ENCODE measurements at regions not wholly inside any gene's neighbourhood (a gene's known extent, or its start where the extent isn't known, plus 50 kb on each side); places are given as distances from the start of the nearest gene placed in this dataset.

- H3K4me3 ChIP-seq (ENCODE audit: low read depth, low read length) = no peak overlapping the region
- POLR2A ChIA-PET = no interaction called here
- no peak overlapping the region for H3K27ac ChIP-seq (ENCODE audit: low read depth, low read length)
- peaks cover 23% of the 10 kb centered on the region for H3K9me3 ChIP-seq (ENCODE audit: control insufficient read depth, insufficient read depth, low read length)
- no peak for DNase-seq (ENCODE audit: low read depth, low spot score)
- H3K27me3 ChIP-seq (ENCODE audit: control insufficient read depth, insufficient read depth, low read length) = no peaks in the 10 kb centered on the region
- CTCF ChIA-PET = no interaction called here
- no peak for TF ChIP-seq CTCF (IDR thresholded peaks at IDR 0.05; ENCODE audit: low read depth, low read length)
Observed at GRCh38 chr15:66938114-66938830, 127.1 kb upstream of the SMAD3 start.

DNA sequence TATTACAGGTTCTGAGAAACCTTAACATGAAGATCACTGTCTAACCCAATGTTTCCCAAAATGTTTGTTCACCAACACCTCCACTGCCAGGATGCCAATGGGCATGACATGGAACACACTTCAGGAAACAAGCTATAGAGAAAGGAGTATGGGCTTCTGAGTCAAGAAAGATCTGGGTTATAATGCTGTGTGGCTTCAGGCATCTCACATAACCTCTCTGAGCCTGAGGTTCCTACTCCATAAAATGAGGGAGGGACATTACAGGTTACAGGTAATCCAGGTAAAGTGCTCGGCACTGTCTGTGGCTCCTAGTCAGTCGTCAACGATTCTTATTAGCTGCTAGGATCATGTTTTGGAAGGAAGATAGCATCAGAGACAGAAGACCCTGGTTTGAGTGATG lies 126.4 kb upstream of the SMAD3 start:
- no peak for TF ChIP-seq CTCF (IDR thresholded peaks at IDR 0.05; ENCODE audit: low read depth, low read length)
- CTCF ChIA-PET = no interaction called here
- H3K9me3 ChIP-seq (ENCODE audit: control insufficient read depth, insufficient read depth, low read length) = peaks cover 18% of the 10 kb centered on the region
- POLR2A ChIA-PET = interaction anchor here (1.0 kb wide), 1 partner anchor 147 kb away, joined by 3 read pairs; no protein-coding TSS in a partner anchor
- H3K27ac ChIP-seq (ENCODE audit: low read depth, low read length) = no peak overlapping the region
- H3K4me3 ChIP-seq (ENCODE audit: low read depth, low read length) = no peak overlapping the region
- H3K27me3 ChIP-seq (ENCODE audit: control insufficient read depth, insufficient read depth, low read length) = no peaks in the 10 kb centered on the region
- DNase-seq (ENCODE audit: low read depth, low spot score) = no peak

GRCh38 chr15:66939451-66940023 lies 125.9 kb upstream of the SMAD3 start:
- no peak overlapping the region for H3K27ac ChIP-seq (ENCODE audit: low read depth, low read length)
- POLR2A ChIA-PET = interaction anchor here (1.0 to 1.7 kb wide), 2 partner anchors 56 to 147 kb away, joined by 3 read pairs; no protein-coding TSS in a partner anchor
- no peak overlapping the region for H3K4me3 ChIP-seq (ENCODE audit: low read depth, low read length)
- CTCF ChIA-PET = no interaction called here
- no peak for TF ChIP-seq CTCF (IDR thresholded peaks at IDR 0.05; ENCODE audit: low read depth, low read length)
- H3K9me3 ChIP-seq (ENCODE audit: control insufficient read depth, insufficient read depth, low read length) = peaks cover 15% of the 10 kb centered on the region
- no peaks in the 10 kb centered on the region for H3K27me3 ChIP-seq (ENCODE audit: control insufficient read depth, insufficient read depth, low read length)
- DNase-seq (ENCODE audit: low read depth, low spot score) = no peak

- ChIA-PET POLR2A (interaction anchor here (1.7 kb wide), 1 partner anchor 57 kb away, joined by 3 read pairs; no protein-coding TSS in a partner anchor), CTCF (interaction anchor here (1.7 kb wide), 2 partner anchors 89 to 493 kb away, joined by 3 to 8 read pairs; no protein-coding TSS in a partner anchor)
- H3K27ac ChIP-seq (ENCODE audit: low read depth, low read length) = no peak overlapping the region
- no peak for DNase-seq (ENCODE audit: low read depth, low spot score)
- no peak overlapping the region for H3K4me3 ChIP-seq (ENCODE audit: low read depth, low read length)
- H3K27me3 ChIP-seq (ENCODE audit: control insufficient read depth, insufficient read depth, low read length) = no peaks in the 10 kb centered on the region
- no peak for TF ChIP-seq CTCF (IDR thresholded peaks at IDR 0.05; ENCODE audit: low read depth, low read length)
- peaks cover 9% of the 10 kb centered on the region; the same call in 1 of the 2 replicates for H3K9me3 ChIP-seq (ENCODE audit: control insufficient read depth, insufficient read depth, low read length)
Observed at GRCh38 chr15:66940368-66940767, 125.0 kb upstream of the SMAD3 start.

DNA sequence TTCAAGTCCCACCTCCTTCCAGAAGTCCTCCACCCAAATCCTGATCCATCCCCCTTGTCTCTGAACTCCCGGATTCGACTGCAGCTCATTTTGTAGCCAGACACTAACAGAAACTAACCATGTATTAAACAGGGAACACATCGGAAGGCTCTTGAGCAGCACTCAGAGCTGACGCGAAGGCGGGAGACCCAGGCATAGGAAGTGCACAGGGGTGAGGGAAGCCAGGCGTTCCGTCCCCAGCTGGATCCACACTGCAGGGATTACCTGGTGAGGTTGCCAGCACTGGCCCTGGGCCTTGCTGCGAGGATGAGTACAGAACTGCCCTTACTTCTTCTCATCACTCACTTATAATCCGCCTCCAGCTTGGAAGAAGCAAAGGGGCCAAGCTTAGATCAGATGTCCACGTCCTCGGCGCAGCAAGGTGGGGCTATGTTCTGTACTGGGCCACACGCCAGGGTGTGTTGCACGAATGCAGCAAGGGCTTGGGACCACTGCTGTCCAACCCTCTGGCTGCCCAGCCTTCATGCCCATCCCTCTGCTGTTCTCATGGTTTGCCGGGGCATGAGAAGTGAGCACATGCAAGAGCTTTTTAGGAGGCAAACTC lies 124.2 kb upstream of the SMAD3 start:
- TF ChIP-seq CTCF (IDR thresholded peaks at IDR 0.05; ENCODE audit: low read depth, low read length) = no peak
- Histone ChIP-seq H3K4me3 (ENCODE audit: low read depth, low read length) (no peak overlapping the region), H3K9me3 (ENCODE audit: control insufficient read depth, insufficient read depth, low read length) (peaks cover 9% of the 10 kb centered on the region; the same call in 1 of the 2 replicates), H3K27me3 (ENCODE audit: control insufficient read depth, insufficient read depth, low read length) (no peaks in the 10 kb centered on the region), H3K27ac (ENCODE audit: low read depth, low read length) (no peak overlapping the region)
- no peak for DNase-seq (ENCODE audit: low read depth, low spot score)
- ChIA-PET POLR2A (interaction anchor here (1.7 kb wide), 1 partner anchor 58 kb away, joined by 3 read pairs; no protein-coding TSS in a partner anchor), CTCF (interaction anchor here (1.7 kb wide), 2 partner anchors 90 to 492 kb away, joined by 3 to 8 read pairs; no protein-coding TSS in a partner anchor)
